ENCODE measurements at regions not wholly inside any gene's neighbourhood (a gene's known extent, or its start where the extent isn't known, plus 50 kb on each side); places are given as distances from the start of the nearest gene placed in this dataset.

GRCh38 chr4:12239897-12240636, 811.4 kb upstream of the HS3ST1 start:
- Histone ChIP-seq H3K9me3 (ENCODE audit: low read length) (no peaks in the 10 kb centered on the region), H3K4me3 (ENCODE audit: low read length) (no peak overlapping the region), H3K27ac (ENCODE audit: low read length) (no peak overlapping the region), H3K4me2 (ENCODE audit: low read length) (no peak overlapping the region), H2AFZ (ENCODE audit: low read depth, low read length) (no peak overlapping the region), H3K79me2 (replicated peaks; ENCODE audit: insufficient read depth, low read length) (no peaks in the 10 kb centered on the region), H4K20me1 (ENCODE audit: insufficient read depth) (no peaks in the 10 kb centered on the region), H3K27me3 (ENCODE audit: insufficient read depth, low read depth, low read length) (no peaks in the 10 kb centered on the region), H3F3A (ENCODE audit: insufficient read depth, low read length, poor library complexity, severe bottlenecking) (no peaks in the 10 kb centered on the region), H3K9ac (ENCODE audit: low read length) (no peak overlapping the region), H3K9me2 (ENCODE audit: insufficient read depth, low read length) (no peaks in the 10 kb centered on the region), H3K36me3 (ENCODE audit: insufficient read depth, low read length) (no peaks in the 10 kb centered on the region)
- TF ChIP-seq POLR2AphosphoS5 (IDR thresholded peaks at IDR 0.05) (no peak), TAF1 (IDR thresholded peaks at IDR 0.05; ENCODE audit: low read depth) (no peak), SMC3 (conservative IDR thresholded peaks at IDR 0.05; ENCODE audit: poor library complexity) (no peak), MXI1 (conservative IDR thresholded peaks at IDR 0.05; ENCODE audit: poor library complexity, severe bottlenecking) (no peak)

- no peak overlapping the region for H3K4me3 ChIP-seq (ENCODE audit: low read length)
- no peaks in the 10 kb centered on the region for H3K9me3 ChIP-seq (ENCODE audit: low read length)
- H4K20me1 ChIP-seq (ENCODE audit: insufficient read depth): no peaks in the 10 kb centered on the region
- no peak overlapping the region for H2AFZ ChIP-seq (ENCODE audit: low read depth, low read length)
- no peak overlapping the region for H3K27ac ChIP-seq (ENCODE audit: low read length)
- H3F3A ChIP-seq (ENCODE audit: insufficient read depth, low read length, poor library complexity, severe bottlenecking): no peaks in the 10 kb centered on the region
- H3K27me3 ChIP-seq (ENCODE audit: insufficient read depth, low read depth, low read length): no peaks in the 10 kb centered on the region
- H3K9ac ChIP-seq (ENCODE audit: low read length): no peak overlapping the region
- TF ChIP-seq EP300 (conservative IDR thresholded peaks at IDR 0.05; ENCODE audit: poor library complexity, severe bottlenecking): peak; percentile 86
- TF ChIP-seq EZH2 (IDR thresholded peaks at IDR 0.05; ENCODE audit: borderline replicate concordance, insufficient read depth, low read length, poor library complexity, severe bottlenecking): no peak
- TF ChIP-seq POLR2AphosphoS5 (IDR thresholded peaks at IDR 0.05): peak; percentile 86
- TF ChIP-seq TAF1 (IDR thresholded peaks at IDR 0.05; ENCODE audit: low read depth): no peak
- TF ChIP-seq CTCF (IDR thresholded peaks at IDR 0.05; ENCODE audit: poor library complexity, severe bottlenecking): no peak
- H3K4me2 ChIP-seq (ENCODE audit: low read length): no peak overlapping the region
- no peaks in the 10 kb centered on the region for H3K9me2 ChIP-seq (ENCODE audit: insufficient read depth, low read length)
- no peaks in the 10 kb centered on the region for H3K36me3 ChIP-seq (ENCODE audit: insufficient read depth, low read length)
- H3K79me2 ChIP-seq (replicated peaks; ENCODE audit: insufficient read depth, low read length): no peaks in the 10 kb centered on the region
These were observed 802.4 kb upstream of the HS3ST1 start for GRCh38 chr4:12231098-12231497.

GRCh38 chr4:12221031-12221430, 792.3 kb upstream of the HS3ST1 start:
- H3K4me3 ChIP-seq (ENCODE audit: low read length): no peak overlapping the region
- no peak overlapping the region for H2AFZ ChIP-seq (ENCODE audit: low read depth, low read length)
- no peak overlapping the region for H3K9ac ChIP-seq (ENCODE audit: low read length)
- H3K27ac ChIP-seq (ENCODE audit: low read length): no peak overlapping the region
- H3K79me2 ChIP-seq (replicated peaks; ENCODE audit: insufficient read depth, low read length): no peaks in the 10 kb centered on the region
- no peaks in the 10 kb centered on the region for H3K36me3 ChIP-seq (ENCODE audit: insufficient read depth, low read length)
- TF ChIP-seq MXI1 (conservative IDR thresholded peaks at IDR 0.05; ENCODE audit: poor library complexity, severe bottlenecking): no peak
- no peak for TF ChIP-seq POLR2AphosphoS5 (IDR thresholded peaks at IDR 0.05)
- no peak overlapping the region for H3K4me2 ChIP-seq (ENCODE audit: low read length)
- H3K27me3 ChIP-seq (ENCODE audit: insufficient read depth, low read depth, low read length): no peaks in the 10 kb centered on the region
- no peaks in the 10 kb centered on the region for H4K20me1 ChIP-seq (ENCODE audit: insufficient read depth)
- H3K9me3 ChIP-seq (ENCODE audit: low read length): no peaks in the 10 kb centered on the region
- no peaks in the 10 kb centered on the region for H3K9me2 ChIP-seq (ENCODE audit: insufficient read depth, low read length)
- no peaks in the 10 kb centered on the region for H3F3A ChIP-seq (ENCODE audit: insufficient read depth, low read length, poor library complexity, severe bottlenecking)
